NCI-H1105 treated with DMSO at 0.1 percent for 48 hours (cell line): ENCODE measurements at regions not wholly inside any gene's neighbourhood (a gene's known extent, or its start where the extent isn't known, plus 50 kb on each side); places are given as distances from the start of the nearest gene placed in this dataset.

Experiments used
- DNase-seq: peaks from one replicate; lab custom pipeline; 2025; lab: John Stamatoyannopoulos, UW

- DNase-seq, result no peak
Measured at GRCh38 chr11:128327274-128327673, 260.1 kb downstream of the ETS1 start.

- no peak for DNase-seq
Measured at GRCh38 chr11:128326791-128327190, 260.6 kb downstream of the ETS1 start.

- DNase-seq, result no peak
Measured at GRCh38 chr11:128324531-128325141, 262.7 kb downstream of the ETS1 start.

GRCh38 chr11:128324051-128324481 lies 263.3 kb downstream of the ETS1 start:
- DNase-seq, result no peak

- DNase-seq, result no peak
Measured at GRCh38 chr11:128323381-128323780, 264.0 kb downstream of the ETS1 start.

GRCh38 chr11:128318856-128319474 lies 268.4 kb downstream of the ETS1 start:
- no peak for DNase-seq

GRCh38 chr11:128316541-128317227 lies 270.7 kb downstream of the ETS1 start:
- DNase-seq, result no peak

GRCh38 chr11:128315933-128316332 lies 271.4 kb downstream of the ETS1 start:
- DNase-seq, result no peak

GRCh38 chr11:128313931-128314330 lies 273.4 kb downstream of the ETS1 start:
- DNase-seq, result no peak

GRCh38 chr11:128311742-128312719 lies 275.3 kb downstream of the ETS1 start:
- DNase-seq, result no peak

- no peak for DNase-seq
Measured at GRCh38 chr11:128310676-128311445, 276.5 kb downstream of the ETS1 start.

GRCh38 chr11:128310005-128310404 lies 277.4 kb downstream of the ETS1 start:
- DNase-seq, result no peak

GRCh38 chr11:128308794-128309193 lies 278.6 kb downstream of the ETS1 start:
- no peak for DNase-seq

GRCh38 chr11:128305588-128305987 lies 281.8 kb downstream of the ETS1 start:
- DNase-seq, result no peak

- no peak for DNase-seq
Measured at GRCh38 chr11:128304666-128305485, 282.5 kb downstream of the ETS1 start.

GRCh38 chr11:128304116-128304515 lies 283.2 kb downstream of the ETS1 start:
- no peak for DNase-seq

- no peak for DNase-seq
Measured at GRCh38 chr11:128303383-128303782, 284.0 kb downstream of the ETS1 start.

- no peak for DNase-seq
Measured at GRCh38 chr11:128302425-128303186, 284.8 kb downstream of the ETS1 start.

- no peak for DNase-seq
Measured at GRCh38 chr11:128301756-128302155, 285.6 kb downstream of the ETS1 start.

GRCh38 chr11:128300785-128301184 lies 286.6 kb downstream of the ETS1 start:
- no peak for DNase-seq
